ENCODE measurements at regions not wholly inside any gene's neighbourhood (a gene's known extent, or its start where the extent isn't known, plus 50 kb on each side); places are given as distances from the start of the nearest gene placed in this dataset.
A peak's percentile ranks its signal among the peaks of the same experiment; 100 is the strongest.

DNA sequence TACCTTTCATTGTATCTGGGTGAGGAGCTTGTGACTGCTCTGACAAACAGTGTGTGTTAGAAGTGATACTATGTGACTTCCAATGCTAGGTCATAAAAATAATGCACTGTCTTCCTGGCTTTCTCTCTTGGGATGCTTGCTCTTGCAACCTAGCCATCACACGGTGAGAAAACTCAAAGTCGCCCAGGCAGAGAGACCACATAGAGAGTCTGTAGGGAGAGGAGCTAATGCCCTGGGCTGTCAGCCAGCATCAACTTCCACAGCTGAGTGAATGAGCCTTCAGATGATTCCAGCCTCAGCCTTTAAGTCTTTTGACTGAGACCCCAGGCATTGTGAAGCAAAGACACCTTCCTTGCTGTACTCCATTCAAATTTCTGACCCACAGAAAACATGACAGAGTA, 220.6 kb upstream of the SGO1 start:
- Histone ChIP-seq H3K36me3 (ENCODE audit: control insufficient read depth in 2 of 3, insufficient read depth in 3 of 3, low read length in 3 of 3) (no peaks in the 10 kb centered on the region), H3K27ac (ENCODE audit: low read depth in 2 of 2, low read length in 2 of 2) (no peak overlapping the region), H3K4me3 (ENCODE audit: low read length in 3 of 3) (no peak overlapping the region), H3K4me1 (ENCODE audit: control insufficient read depth in 2 of 3, insufficient read depth in 2 of 3, low read depth in 1 of 3, low read length in 3 of 3) (no peaks in the 10 kb centered on the region), H3K27me3 (ENCODE audit: control insufficient read depth, insufficient read depth, low read length) (no peaks in the 10 kb centered on the region), H3K9ac (ENCODE audit: low read length in 3 of 3) (no peak overlapping the region), H3K9me3 (ENCODE audit: control insufficient read depth in 2 of 3, insufficient read depth in 1 of 3, low read length in 3 of 3) (no peaks in the 10 kb centered on the region)
- DNase-seq (peak in 2 of 5 donors; percentile 6 to 7), FAIRE-seq (no peak)
- intact Hi-C loops (cut with DNase I): no loop called here
- TF ChIP-seq CTCF (IDR thresholded peaks at IDR 0.05; ENCODE audit: borderline replicate concordance, extremely low read depth, insufficient read depth): no peak

DNA sequence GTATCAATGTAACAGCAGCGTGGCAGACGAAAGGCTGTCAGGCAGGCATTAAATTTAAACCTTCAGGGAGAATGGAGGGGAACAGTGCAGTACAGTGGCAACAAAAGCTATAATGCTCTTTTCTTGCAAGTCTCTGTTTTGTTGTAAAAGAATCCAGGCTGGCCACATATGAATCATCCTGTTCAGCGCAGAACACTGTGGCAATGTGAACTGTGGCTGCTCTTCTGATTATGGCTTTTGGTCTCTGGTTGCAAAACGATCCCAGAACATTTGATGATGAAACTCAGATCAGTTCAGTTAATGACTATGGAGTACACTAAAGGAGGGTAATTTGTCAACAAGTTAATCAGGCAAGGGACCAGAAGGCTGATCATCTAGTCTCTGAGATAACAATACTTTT, 219.7 kb upstream of the SGO1 start:
- H3K9ac ChIP-seq (ENCODE audit: low read length in 3 of 3): no peak overlapping the region
- H3K27me3 ChIP-seq (ENCODE audit: control insufficient read depth, insufficient read depth, low read length): no peaks in the 10 kb centered on the region
- no peaks in the 10 kb centered on the region for H3K36me3 ChIP-seq (ENCODE audit: control insufficient read depth in 2 of 3, insufficient read depth in 3 of 3, low read length in 3 of 3)
- H3K27ac ChIP-seq (ENCODE audit: low read depth in 2 of 2, low read length in 2 of 2): no peak overlapping the region
- no peak for FAIRE-seq
- H3K9me3 ChIP-seq (ENCODE audit: control insufficient read depth in 2 of 3, insufficient read depth in 1 of 3, low read length in 3 of 3): no peaks in the 10 kb centered on the region
- no peak for DNase-seq
- no peak overlapping the region for H3K4me3 ChIP-seq (ENCODE audit: low read length in 3 of 3)
- intact Hi-C loops (cut with DNase I): no loop called here
- no peak for TF ChIP-seq CTCF (IDR thresholded peaks at IDR 0.05; ENCODE audit: borderline replicate concordance, extremely low read depth, insufficient read depth)
- no peaks in the 10 kb centered on the region for H3K4me1 ChIP-seq (ENCODE audit: control insufficient read depth in 2 of 3, insufficient read depth in 2 of 3, low read depth in 1 of 3, low read length in 3 of 3)

GRCh38 chr3:20405231-20405630, 219.2 kb upstream of the SGO1 start:
- FAIRE-seq: no peak
- no peak overlapping the region for H3K27ac ChIP-seq (ENCODE audit: low read depth in 2 of 2, low read length in 2 of 2)
- DNase-seq: no peak
- intact Hi-C loops (cut with DNase I): no loop called here
- no peaks in the 10 kb centered on the region for H3K27me3 ChIP-seq (ENCODE audit: control insufficient read depth, insufficient read depth, low read length)
- TF ChIP-seq CTCF (IDR thresholded peaks at IDR 0.05; ENCODE audit: borderline replicate concordance, extremely low read depth, insufficient read depth): no peak
- no peaks in the 10 kb centered on the region for H3K36me3 ChIP-seq (ENCODE audit: control insufficient read depth in 2 of 3, insufficient read depth in 3 of 3, low read length in 3 of 3)
- no peaks in the 10 kb centered on the region for H3K4me1 ChIP-seq (ENCODE audit: control insufficient read depth in 2 of 3, insufficient read depth in 2 of 3, low read depth in 1 of 3, low read length in 3 of 3)
- H3K9me3 ChIP-seq (ENCODE audit: control insufficient read depth in 2 of 3, insufficient read depth in 1 of 3, low read length in 3 of 3): no peaks in the 10 kb centered on the region
- H3K4me3 ChIP-seq (ENCODE audit: low read length in 3 of 3): no peak overlapping the region
- H3K9ac ChIP-seq (ENCODE audit: low read length in 3 of 3): no peak overlapping the region

- no peak for FAIRE-seq
- TF ChIP-seq CTCF (IDR thresholded peaks at IDR 0.05; ENCODE audit: borderline replicate concordance, extremely low read depth, insufficient read depth): no peak
- Histone ChIP-seq H3K9ac (ENCODE audit: low read length in 3 of 3) (no peak overlapping the region), H3K27ac (ENCODE audit: low read depth in 2 of 2, low read length in 2 of 2) (no peak overlapping the region), H3K27me3 (ENCODE audit: control insufficient read depth, insufficient read depth, low read length) (no peaks in the 10 kb centered on the region), H3K4me3 (ENCODE audit: low read length in 3 of 3) (no peak overlapping the region), H3K4me1 (ENCODE audit: control insufficient read depth in 2 of 3, insufficient read depth in 2 of 3, low read depth in 1 of 3, low read length in 3 of 3) (no peaks in the 10 kb centered on the region), H3K9me3 (ENCODE audit: control insufficient read depth in 2 of 3, insufficient read depth in 1 of 3, low read length in 3 of 3) (no peaks in the 10 kb centered on the region), H3K36me3 (ENCODE audit: control insufficient read depth in 2 of 3, insufficient read depth in 3 of 3, low read length in 3 of 3) (no peaks in the 10 kb centered on the region)
- no peak for DNase-seq
- intact Hi-C loops (cut with DNase I): no loop called here
Measured at GRCh38 chr3:20404741-20405100, 218.7 kb upstream of the SGO1 start.
